Neural crest cell (in vitro differentiated cells): ENCODE measurements at regions not wholly inside any gene's neighbourhood (a gene's known extent, or its start where the extent isn't known, plus 50 kb on each side); places are given as distances from the start of the nearest gene placed in this dataset.
"Not testable (repeated sequence)": the region's sequence is repeated elsewhere in the genome, so short reads cannot be mapped to it uniquely, and the experiment has no call there.

Experiments
- DNase-seq: peaks from one replicate; pipeline ENCODE4 v3.0.0; 2021; ENCODE audit warnings: low read depth, mixed read lengths, low spot score
- H3K27ac Mint-ChIP-seq: one replicate; pipeline ENCODE4 v1.8.0; 2021; ENCODE audit warnings: mild to moderate bottlenecking, mixed read lengths; ENCODE audit not compliant: unreplicated experiment
- H3K27me3 Mint-ChIP-seq: 2 replicates; pipeline ENCODE4 v1.8.0; 2021; ENCODE audit warnings: low read depth, mild to moderate bottlenecking, mixed read lengths
- H3K36me3 Mint-ChIP-seq: 2 replicates; pipeline ENCODE4 v1.8.0; 2021; ENCODE audit warnings: low read depth, mild to moderate bottlenecking, mixed read lengths
- H3K4me1 Mint-ChIP-seq: 2 replicates; pipeline ENCODE4 v1.8.0; 2021; ENCODE audit warnings: mixed read lengths
- H3K4me3 Mint-ChIP-seq: one replicate; pipeline ENCODE4 v1.8.0; 2021; ENCODE audit warnings: mild to moderate bottlenecking, mixed read lengths
- H3K9me3 Mint-ChIP-seq: 2 replicates; pipeline ENCODE4 v1.8.0; 2021; ENCODE audit warnings: mixed read lengths
- TF ChIP-seq, protein P1 (sequence below): fragments of 200-600 bp; sonication (generic); conservative IDR thresholded peaks from 2 replicates; pipeline ENCODE4 v1.5.0; 2021; ENCODE audit warnings: antibody characterized with exemption, mild to moderate bottlenecking

DNA sequence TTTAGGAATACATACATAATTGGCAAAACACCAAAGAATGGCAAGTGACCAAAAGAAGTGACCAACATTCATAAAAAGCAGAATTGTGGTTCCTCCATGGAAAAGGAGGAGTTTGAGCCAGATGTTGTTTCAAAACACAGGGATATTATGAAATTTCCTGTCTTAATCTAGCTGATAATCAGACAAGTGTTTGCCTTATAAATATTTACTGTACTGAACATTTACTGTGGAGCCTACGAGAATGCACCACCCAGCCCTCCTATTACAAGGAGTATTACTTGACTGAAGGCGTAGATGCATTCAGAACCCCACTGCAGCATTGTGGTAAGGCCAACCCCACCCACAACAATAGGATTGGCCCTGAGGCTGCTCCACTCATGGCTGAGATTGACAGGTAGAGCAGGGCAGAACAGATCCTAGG lies 118.9 kb downstream of the AKR1D1 start:
- TF ChIP-seq, protein P1, sequence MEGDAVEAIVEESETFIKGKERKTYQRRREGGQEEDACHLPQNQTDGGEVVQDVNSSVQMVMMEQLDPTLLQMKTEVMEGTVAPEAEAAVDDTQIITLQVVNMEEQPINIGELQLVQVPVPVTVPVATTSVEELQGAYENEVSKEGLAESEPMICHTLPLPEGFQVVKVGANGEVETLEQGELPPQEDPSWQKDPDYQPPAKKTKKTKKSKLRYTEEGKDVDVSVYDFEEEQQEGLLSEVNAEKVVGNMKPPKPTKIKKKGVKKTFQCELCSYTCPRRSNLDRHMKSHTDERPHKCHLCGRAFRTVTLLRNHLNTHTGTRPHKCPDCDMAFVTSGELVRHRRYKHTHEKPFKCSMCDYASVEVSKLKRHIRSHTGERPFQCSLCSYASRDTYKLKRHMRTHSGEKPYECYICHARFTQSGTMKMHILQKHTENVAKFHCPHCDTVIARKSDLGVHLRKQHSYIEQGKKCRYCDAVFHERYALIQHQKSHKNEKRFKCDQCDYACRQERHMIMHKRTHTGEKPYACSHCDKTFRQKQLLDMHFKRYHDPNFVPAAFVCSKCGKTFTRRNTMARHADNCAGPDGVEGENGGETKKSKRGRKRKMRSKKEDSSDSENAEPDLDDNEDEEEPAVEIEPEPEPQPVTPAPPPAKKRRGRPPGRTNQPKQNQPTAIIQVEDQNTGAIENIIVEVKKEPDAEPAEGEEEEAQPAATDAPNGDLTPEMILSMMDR, result no peak
- Mint-ChIP-seq H3K4me3 (no peak overlapping the region), H3K27me3 (no peaks in the 10 kb centered on the region), H3K36me3 (peaks cover 3% of the 10 kb centered on the region), H3K9me3 (peaks cover 3% of the 10 kb centered on the region), H3K4me1 (peaks cover 34% of the 10 kb centered on the region), H3K27ac (no peak overlapping the region)
- DNase-seq, result no peak

DNA sequence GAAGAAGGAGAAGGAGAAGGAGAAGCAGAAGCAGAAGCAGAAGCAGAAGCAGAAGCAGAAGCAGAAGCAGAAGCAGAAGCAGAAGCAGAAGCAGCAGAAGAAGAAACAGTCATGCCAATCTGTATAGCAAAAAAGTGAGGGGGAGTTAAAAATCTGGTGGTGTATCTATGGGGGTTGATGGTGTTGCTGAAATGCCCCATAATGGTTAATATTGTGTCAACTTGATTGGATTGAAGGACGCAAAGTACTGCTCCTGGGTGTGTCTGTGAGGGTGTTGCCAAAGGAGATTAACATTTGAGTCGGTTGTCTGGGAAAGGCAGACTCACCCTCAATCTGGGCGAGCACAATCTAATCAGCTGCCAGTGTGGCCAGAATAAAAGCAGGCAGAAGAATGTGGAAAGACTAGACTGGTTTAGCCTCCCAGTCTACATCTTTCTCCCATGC lies 120.3 kb downstream of the AKR1D1 start:
- not testable (repeated sequence) for H3K27me3 Mint-ChIP-seq, H3K36me3 Mint-ChIP-seq, DNase-seq, H3K9me3 Mint-ChIP-seq, H3K4me3 Mint-ChIP-seq, H3K27ac Mint-ChIP-seq
- peaks cover 25% of the 10 kb centered on the region for H3K4me1 Mint-ChIP-seq

DNA sequence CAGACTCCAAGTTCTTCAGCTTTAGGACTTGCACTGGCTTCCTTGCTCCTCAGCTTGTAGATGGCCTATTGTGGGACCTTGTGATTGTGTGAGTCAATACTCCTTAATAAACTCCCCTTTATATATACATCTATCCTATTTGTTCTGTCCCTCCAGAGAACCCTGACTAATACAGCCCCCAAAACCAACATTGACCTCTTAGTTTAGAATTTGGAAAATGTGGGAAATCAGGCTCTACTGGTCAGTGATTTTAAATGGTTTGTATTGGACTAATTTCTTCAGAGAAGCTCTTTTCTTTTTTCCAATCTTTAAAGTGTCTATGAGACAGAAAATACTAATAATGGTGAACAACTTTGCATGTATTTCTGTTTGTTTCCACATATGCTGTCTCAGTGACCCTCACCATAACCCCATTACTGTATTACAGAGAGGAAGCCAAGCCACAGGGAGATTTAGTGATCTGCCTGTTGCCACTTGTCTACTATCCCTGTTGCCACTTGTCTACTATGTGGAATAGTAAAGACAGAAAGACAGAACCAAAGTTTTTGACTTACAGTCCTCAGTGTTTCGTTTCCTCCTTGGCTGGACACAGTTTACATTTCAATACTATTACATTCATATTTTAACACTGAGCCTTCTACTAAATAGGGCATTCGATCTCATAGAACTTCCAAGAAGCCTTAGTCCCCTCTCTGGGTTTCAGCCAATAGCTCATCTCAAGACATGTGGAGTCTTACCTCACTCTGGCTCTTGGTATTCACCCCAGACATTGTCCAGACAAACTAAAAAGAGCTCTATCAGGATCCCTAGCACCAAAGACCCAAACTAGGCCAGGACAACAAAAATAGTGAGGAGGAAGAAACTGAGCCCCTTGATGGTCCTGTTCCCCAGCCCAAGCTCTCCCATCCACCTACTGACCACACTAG lies 121.0 kb downstream of the AKR1D1 start:
- TF ChIP-seq, protein P1, result no peak
- DNase-seq, result no peak
- H3K9me3 Mint-ChIP-seq, result no peaks in the 10 kb centered on the region
- no peak overlapping the region for H3K4me3 Mint-ChIP-seq
- no peaks in the 10 kb centered on the region for H3K27me3 Mint-ChIP-seq
- peaks cover 20% of the 10 kb centered on the region for H3K4me1 Mint-ChIP-seq
- H3K36me3 Mint-ChIP-seq, result no peaks in the 10 kb centered on the region
- H3K27ac Mint-ChIP-seq, result no peak overlapping the region

DNA sequence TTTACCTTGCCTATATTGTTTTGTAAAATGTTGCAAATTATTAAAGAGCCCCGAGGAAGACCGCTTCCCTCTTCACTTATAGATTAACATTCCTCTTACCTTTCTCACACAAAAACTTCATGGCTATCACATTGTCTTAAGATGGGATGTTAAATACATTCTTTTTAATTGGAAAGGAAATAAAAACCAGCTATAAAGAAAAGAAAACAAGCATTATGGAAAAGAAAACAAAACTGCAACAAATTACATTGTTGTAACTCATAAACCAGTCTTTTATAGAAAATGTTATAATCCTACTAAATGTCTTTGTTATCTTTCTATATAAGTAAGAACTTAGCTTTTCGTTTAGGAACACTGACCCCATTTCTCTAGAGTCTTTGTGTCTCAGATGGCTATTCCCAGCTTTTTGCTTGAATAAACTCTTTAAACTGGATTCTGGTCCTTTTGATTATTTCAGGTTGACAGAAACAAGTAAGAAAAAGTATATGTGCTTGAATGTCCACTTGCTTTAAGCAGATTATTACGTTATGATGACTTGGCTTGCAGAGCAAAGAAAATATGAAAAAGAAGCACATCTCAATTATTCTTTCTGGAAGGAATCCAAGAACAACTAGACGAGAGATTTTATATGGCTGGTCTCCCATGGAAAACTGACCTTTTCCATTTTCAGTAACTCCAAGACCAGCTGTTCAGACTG lies 128.2 kb downstream of the AKR1D1 start:
- H3K27ac Mint-ChIP-seq, result peak overlapping the region; percentile 29
- H3K9me3 Mint-ChIP-seq, result peaks cover 7% of the 10 kb centered on the region
- H3K27me3 Mint-ChIP-seq, result no peaks in the 10 kb centered on the region
- no peaks in the 10 kb centered on the region for H3K36me3 Mint-ChIP-seq
- peaks cover 29% of the 10 kb centered on the region for H3K4me1 Mint-ChIP-seq
- DNase-seq, result no peak
- no peak overlapping the region for H3K4me3 Mint-ChIP-seq
- TF ChIP-seq, protein P1, result no peak

DNA sequence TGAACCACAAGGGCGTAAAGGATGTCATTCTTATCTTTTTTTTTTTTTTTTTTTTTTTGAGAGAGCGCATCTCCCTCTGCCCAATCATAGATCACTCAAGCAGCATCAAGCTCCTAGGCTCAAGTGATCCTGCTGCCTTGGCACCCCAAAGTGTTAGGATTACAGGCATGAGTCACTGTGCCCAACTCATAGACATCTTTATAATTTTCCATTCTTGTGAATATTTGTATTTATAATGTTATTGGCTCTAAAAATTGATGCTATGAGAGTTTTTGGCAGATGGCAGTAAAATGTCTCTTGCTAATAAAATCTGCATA lies 128.7 kb downstream of the AKR1D1 start:
- TF ChIP-seq, protein P1, result no peak
- Mint-ChIP-seq H3K4me1 (peaks cover 29% of the 10 kb centered on the region), H3K9me3 (peaks cover 9% of the 10 kb centered on the region)

More for the DNA sequence above, 128.7 kb downstream of the AKR1D1 start:
- DNase-seq, result no peak
- H3K27me3 Mint-ChIP-seq, result no peaks in the 10 kb centered on the region
- no peaks in the 10 kb centered on the region for H3K36me3 Mint-ChIP-seq
- H3K27ac Mint-ChIP-seq, result peak overlapping the region; percentile 29
- no peak overlapping the region for H3K4me3 Mint-ChIP-seq
